ENCODE measurements at regions not wholly inside any gene's neighbourhood (a gene's known extent, or its start where the extent isn't known, plus 50 kb on each side); places are given as distances from the start of the nearest gene placed in this dataset.

DNA sequence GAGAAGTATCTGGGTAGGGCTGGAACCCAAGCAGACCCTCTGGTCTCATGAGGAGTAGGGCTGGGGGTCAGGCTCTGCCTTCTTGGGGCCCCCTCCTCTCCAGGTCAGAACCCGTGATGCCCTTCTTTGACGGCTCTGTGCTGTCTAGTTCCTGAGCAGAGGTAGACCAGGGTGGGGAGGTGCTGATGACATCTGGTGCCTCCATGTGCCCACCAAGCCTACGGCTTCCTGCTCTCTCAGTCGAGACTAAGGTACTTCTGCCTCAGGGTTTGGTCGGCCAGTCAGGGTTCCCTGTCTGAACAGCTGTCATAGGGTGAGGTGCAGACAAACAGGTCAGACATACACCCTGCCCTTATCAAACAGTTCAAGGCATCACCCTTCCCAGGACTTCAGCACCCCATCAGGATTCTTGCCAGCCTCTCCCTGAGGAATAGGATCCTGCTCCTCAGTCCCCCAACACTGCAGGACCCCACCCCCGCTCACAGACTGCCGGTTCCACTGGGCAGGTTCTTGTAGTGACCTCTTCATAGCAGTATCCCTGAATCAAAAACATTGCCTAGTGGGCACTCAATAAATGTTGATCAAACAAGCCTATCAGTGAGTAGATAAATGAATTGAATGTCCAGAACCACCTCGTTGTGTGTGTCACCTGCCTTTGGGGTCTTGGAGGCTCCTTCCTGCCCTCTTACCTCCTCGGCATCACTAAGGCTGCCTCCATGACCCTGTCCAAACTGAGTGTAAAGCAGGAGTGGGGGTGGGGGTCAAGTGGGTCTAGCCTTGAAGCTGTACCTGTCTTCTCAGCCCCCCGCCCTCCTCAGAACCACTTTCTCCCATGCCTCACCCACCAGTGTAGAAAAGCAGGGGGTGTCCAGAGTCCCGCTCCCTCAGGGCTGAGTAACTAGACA lies 158.2 kb downstream of the BUD13 start (continued):
- TF ChIP-seq EZH2phosphoT487 (IDR thresholded peaks at IDR 0.05; ENCODE audit: unreplicated experiment) (no peak), NANOG (IDR thresholded peaks at IDR 0.05; ENCODE audit: borderline replicate concordance) (no peak), STAT1 (IDR thresholded peaks at IDR 0.05; ENCODE audit: unreplicated experiment) (no peak), ZNF331 (CRISPR knock-in tag; IDR thresholded peaks at IDR 0.05; ENCODE audit: low read depth) (no peak), CREB1 (CRISPR knock-in tag; IDR thresholded peaks at IDR 0.05; ENCODE audit: low read depth) (no peak), ZNF114 (CRISPR knock-in tag; IDR thresholded peaks at IDR 0.05) (no peak), JUNB (IDR thresholded peaks at IDR 0.05; ENCODE audit: unreplicated experiment) (no peak), EZH2 (IDR thresholded peaks at IDR 0.05; ENCODE audit: low read depth, unreplicated experiment) (no peak)
- TF ChIP-seq, protein P1, sequence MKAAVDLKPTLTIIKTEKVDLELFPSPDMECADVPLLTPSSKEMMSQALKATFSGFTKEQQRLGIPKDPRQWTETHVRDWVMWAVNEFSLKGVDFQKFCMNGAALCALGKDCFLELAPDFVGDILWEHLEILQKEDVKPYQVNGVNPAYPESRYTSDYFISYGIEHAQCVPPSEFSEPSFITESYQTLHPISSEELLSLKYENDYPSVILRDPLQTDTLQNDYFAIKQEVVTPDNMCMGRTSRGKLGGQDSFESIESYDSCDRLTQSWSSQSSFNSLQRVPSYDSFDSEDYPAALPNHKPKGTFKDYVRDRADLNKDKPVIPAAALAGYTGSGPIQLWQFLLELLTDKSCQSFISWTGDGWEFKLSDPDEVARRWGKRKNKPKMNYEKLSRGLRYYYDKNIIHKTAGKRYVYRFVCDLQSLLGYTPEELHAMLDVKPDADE (IDR thresholded peaks at IDR 0.05) = no peak
- TF ChIP-seq, protein P2, sequence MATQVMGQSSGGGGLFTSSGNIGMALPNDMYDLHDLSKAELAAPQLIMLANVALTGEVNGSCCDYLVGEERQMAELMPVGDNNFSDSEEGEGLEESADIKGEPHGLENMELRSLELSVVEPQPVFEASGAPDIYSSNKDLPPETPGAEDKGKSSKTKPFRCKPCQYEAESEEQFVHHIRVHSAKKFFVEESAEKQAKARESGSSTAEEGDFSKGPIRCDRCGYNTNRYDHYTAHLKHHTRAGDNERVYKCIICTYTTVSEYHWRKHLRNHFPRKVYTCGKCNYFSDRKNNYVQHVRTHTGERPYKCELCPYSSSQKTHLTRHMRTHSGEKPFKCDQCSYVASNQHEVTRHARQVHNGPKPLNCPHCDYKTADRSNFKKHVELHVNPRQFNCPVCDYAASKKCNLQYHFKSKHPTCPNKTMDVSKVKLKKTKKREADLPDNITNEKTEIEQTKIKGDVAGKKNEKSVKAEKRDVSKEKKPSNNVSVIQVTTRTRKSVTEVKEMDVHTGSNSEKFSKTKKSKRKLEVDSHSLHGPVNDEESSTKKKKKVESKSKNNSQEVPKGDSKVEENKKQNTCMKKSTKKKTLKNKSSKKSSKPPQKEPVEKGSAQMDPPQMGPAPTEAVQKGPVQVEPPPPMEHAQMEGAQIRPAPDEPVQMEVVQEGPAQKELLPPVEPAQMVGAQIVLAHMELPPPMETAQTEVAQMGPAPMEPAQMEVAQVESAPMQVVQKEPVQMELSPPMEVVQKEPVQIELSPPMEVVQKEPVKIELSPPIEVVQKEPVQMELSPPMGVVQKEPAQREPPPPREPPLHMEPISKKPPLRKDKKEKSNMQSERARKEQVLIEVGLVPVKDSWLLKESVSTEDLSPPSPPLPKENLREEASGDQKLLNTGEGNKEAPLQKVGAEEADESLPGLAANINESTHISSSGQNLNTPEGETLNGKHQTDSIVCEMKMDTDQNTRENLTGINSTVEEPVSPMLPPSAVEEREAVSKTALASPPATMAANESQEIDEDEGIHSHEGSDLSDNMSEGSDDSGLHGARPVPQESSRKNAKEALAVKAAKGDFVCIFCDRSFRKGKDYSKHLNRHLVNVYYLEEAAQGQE (IDR thresholded peaks at IDR 0.05; ENCODE audit: unreplicated experiment) = no peak
- TF ChIP-seq, protein P3, sequence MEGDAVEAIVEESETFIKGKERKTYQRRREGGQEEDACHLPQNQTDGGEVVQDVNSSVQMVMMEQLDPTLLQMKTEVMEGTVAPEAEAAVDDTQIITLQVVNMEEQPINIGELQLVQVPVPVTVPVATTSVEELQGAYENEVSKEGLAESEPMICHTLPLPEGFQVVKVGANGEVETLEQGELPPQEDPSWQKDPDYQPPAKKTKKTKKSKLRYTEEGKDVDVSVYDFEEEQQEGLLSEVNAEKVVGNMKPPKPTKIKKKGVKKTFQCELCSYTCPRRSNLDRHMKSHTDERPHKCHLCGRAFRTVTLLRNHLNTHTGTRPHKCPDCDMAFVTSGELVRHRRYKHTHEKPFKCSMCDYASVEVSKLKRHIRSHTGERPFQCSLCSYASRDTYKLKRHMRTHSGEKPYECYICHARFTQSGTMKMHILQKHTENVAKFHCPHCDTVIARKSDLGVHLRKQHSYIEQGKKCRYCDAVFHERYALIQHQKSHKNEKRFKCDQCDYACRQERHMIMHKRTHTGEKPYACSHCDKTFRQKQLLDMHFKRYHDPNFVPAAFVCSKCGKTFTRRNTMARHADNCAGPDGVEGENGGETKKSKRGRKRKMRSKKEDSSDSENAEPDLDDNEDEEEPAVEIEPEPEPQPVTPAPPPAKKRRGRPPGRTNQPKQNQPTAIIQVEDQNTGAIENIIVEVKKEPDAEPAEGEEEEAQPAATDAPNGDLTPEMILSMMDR (conservative IDR thresholded peaks at IDR 0.05; ENCODE audit: low read depth in 2 of 2) = no peak
